ENCODE measurements at regions not wholly inside any gene's neighbourhood (a gene's known extent, or its start where the extent isn't known, plus 50 kb on each side); places are given as distances from the start of the nearest gene placed in this dataset.
"Not testable (repeated sequence)": the region's sequence is repeated elsewhere in the genome, so short reads cannot be mapped to it uniquely, and the experiment has no call there.

GRCh38 chr2:35441575-35441974 lies 914.0 kb upstream of the CRIM1 start:
- not testable (repeated sequence) for DNase-seq (ENCODE audit: low read depth)

GRCh38 chr2:35440308-35440707 lies 915.3 kb upstream of the CRIM1 start:
- DNase-seq (ENCODE audit: low read depth) = not testable (repeated sequence)

DNA sequence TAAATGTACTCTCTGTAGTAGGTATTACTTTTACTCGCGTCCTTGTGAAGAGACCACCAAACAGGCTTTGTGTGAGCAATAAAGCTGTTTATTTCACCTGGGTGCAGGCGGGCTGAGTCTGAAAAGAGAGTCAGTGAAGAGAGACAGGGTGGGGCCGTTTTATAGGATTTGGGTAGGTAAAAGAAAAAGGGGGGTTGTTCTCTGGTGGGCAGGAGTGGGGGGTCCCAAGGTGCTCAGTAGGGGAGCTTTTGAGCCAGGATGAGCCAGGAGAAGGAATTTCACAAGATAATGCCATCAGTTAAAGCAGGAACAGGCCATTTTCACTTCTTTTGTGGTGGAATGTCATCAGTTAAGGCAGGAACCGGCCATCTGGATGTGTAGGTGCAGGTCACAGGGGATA lies 918.7 kb upstream of the CRIM1 start:
- not testable (repeated sequence) for DNase-seq (ENCODE audit: low read depth)

DNA sequence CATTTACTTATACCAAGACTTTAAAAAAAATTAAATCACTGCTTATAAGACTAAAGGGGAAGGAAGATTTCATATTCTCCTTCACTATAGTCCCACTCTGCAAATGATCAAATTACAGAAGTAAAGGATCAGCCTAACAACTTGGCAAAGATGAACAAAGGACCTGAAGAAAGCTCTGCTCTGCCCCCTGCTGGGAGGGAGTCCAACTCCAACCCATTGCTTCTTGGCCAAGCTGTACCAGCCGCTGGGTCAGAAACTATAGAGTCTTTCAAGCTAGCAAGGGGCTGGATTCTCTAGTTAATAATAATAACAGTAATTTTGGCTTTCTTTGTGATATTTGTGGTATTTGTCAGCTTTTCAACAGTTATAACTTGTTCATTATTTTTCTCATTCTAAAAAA lies 927.0 kb upstream of the CRIM1 start:
- no peak for DNase-seq (ENCODE audit: low read depth)

DNA sequence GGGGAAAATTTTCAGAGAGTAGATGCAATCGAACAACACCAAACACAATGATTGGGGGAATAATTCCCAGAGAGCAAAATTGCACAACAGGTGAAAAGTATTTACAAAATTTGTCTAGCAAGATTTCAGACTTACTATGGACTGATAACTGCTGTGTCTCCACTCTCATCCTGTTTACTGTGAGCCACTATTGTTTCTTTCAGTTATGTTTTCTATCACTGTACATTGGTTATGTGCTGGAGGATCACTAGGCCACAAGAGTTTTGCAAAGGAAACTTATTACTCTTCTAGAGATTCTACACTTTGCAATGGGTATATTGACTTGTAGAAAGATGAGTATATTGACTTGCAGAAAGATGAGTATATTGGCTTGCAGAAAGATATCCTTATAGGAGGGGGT lies 934.1 kb upstream of the CRIM1 start:
- DNase-seq (ENCODE audit: low read depth) = no peak

- DNase-seq (ENCODE audit: low read depth) = no peak
Observed at GRCh38 chr2:35417293-35417692, 938.3 kb upstream of the CRIM1 start.

DNA sequence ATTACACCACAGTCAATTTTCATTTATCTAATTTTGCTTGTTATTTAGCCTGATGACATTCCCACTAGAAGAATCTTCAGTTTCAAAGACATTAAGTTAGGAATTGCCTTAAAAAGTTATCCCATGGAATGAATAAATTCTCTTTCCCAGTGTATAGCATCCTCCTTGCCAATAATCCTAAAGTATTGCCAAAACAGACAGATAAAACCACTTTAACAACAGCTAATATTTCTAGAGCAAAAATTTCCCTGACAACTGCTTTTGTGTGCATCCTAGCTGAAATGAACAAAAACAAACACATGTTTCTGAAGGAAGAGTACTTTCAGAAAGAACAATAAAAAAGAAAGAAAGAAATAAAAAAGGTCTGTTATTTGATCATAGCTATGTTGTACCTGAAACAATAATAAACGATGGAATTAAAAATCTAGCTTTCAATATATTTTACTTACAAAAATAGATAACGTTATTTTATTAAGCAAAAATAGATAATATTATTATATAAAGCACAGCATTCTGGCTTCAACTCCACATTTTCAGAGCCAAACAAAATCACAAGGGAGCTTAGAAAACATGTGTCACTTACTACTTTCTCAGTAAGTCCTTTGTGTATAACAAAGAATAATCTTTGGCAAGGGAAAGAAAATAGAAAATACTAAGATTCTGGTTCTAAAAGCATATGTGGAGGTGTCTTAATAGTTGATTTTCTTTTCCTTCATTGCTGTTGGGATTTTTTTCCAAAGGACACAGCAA lies 939.0 kb upstream of the CRIM1 start:
- no peak for DNase-seq (ENCODE audit: low read depth)

- DNase-seq (ENCODE audit: low read depth) = no peak
Observed at GRCh38 chr2:35415942-35416341, 939.6 kb upstream of the CRIM1 start.

GRCh38 chr2:35415282-35415681 lies 940.3 kb upstream of the CRIM1 start:
- DNase-seq (ENCODE audit: low read depth) = no peak

GRCh38 chr2:35410431-35411061 lies 945.0 kb upstream of the CRIM1 start:
- no peak for DNase-seq (ENCODE audit: low read depth)

DNA sequence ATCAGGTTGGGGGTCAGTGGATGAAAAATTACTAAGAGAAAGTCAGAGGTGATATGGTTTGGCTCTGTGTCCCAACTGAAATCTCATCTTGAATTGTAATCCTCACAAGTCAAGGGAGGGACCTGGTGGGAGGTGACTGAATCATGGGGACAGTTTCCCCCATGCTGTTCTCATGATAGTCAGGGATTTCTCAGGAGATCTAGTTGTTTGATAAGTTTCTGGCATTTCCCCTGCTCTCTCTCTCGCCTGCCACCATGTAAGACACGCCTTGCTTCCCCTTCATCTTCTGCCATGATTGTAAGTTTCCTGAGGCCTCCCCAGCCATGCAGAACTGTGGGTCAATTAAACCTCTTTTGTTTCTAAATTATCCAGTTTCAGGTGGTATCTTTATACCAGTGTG lies 945.8 kb upstream of the CRIM1 start:
- DNase-seq (ENCODE audit: low read depth) = no peak

DNA sequence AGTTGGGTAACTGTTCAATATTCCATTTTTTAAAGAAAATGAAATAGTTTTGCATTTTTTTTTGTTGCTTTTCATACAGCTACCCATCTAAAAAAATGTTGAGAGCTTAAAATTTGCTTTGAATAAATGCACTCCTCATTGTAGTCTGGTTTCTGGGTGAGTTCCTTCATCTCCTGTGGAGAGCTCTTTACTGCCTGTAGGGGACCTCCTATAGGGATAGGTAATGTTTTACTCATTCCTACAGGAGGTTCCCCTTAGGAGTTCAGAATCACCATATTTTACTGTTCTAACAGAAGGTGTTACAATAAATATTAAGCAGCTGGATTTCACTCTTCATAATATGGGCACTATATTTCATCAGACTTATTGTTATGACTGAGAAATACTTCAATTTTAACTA lies 947.3 kb upstream of the CRIM1 start:
- DNase-seq (ENCODE audit: low read depth) = no peak

GRCh38 chr2:35391736-35392442 lies 963.7 kb upstream of the CRIM1 start:
- DNase-seq (ENCODE audit: low read depth) = no peak

- DNase-seq (ENCODE audit: low read depth) = no peak
Observed at GRCh38 chr2:35378791-35379190, 976.8 kb upstream of the CRIM1 start.

- no peak for DNase-seq (ENCODE audit: low read depth)
Observed at GRCh38 chr2:35374845-35375244, 980.7 kb upstream of the CRIM1 start.

DNA sequence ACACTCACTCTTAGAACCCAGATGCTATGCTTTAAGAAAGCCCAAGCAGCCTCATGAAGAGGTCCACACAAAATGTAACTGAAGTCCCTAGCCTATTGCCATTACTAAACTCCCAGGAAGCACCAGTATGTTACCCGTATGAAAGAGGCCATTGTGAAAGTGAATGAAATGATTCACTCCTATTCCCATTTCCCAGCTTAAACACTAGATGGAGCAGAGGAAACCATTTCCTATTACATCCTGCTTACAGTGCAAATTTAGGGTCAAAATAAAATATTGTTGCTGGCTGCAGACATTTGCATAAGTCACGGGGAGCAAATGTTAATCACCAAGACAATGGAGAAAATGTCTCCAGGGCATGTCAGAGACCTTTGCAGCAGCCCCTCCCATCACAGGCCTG lies 989.7 kb upstream of the CRIM1 start:
- DNase-seq (ENCODE audit: low read depth) = no peak

DNA sequence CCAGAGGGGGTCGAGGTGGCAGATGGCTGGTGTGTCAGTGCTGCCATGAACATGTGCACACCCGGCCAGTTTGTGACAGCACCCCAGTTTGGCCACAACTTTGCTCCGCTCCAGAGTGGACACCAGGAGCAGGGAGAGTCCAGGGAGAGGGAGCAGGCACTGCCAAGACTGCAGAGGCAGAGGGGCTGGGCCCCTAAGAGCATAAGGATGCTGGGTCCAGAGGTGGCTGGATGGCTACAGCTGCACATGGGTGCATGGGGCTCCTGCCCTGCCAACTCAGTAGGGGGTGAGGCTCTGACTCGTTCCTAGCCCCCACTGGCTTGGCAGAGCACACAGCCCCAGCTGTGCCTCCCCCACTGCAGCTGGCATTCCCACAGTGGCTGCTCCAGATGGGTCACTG lies 999.2 kb upstream of the CRIM1 start:
- no peak for DNase-seq (ENCODE audit: low read depth)

DNA sequence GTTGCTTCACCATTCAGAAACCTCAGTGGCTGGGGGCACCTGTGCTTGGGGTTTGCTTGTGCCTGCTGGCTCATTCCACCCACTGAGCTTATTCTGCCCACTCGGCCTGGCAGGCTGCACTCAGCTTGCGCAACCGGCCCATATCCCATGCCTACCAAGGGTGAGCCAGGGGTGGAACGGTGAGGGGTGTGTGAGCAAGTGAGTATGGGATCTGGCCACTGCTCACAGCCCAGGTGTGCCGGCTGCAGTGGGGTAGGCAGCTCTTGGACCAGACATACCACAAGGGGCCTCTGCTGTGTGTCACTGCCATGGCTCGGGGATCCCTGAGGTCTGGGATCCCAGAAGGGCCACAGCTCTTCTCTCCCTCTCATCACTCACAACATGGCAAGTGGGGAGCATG lies 1000.5 kb upstream of the CRIM1 start:
- DNase-seq (ENCODE audit: low read depth) = no peak

GRCh38 chr2:35347561-35347960 lies 1008.0 kb upstream of the CRIM1 start:
- no peak for DNase-seq (ENCODE audit: low read depth)

GRCh38 chr2:35343135-35343534 lies 1012.4 kb upstream of the CRIM1 start:
- DNase-seq (ENCODE audit: low read depth) = no peak

DNA sequence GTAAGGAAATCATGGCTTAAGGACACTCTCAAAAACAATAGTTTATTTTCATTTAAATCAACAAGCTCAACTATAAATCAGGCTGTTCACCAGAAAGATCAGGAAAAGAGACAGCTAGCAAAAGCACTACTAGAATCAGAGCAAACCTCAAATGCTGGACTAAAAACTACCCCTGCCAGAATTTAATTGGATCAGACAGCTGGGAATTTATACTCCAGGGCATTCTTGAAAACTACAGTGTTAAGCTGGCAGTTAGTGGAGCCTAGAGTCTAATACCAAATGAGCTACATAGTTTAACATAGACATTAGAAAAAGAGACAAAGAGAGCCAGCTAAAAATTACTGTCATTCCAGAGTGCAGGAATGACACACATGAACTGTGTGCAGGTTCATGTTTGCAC lies 1016.4 kb upstream of the CRIM1 start:
- DNase-seq (ENCODE audit: low read depth) = no peak

GRCh38 chr2:35337922-35338321 lies 1017.7 kb upstream of the CRIM1 start:
- no peak for DNase-seq (ENCODE audit: low read depth)

DNA sequence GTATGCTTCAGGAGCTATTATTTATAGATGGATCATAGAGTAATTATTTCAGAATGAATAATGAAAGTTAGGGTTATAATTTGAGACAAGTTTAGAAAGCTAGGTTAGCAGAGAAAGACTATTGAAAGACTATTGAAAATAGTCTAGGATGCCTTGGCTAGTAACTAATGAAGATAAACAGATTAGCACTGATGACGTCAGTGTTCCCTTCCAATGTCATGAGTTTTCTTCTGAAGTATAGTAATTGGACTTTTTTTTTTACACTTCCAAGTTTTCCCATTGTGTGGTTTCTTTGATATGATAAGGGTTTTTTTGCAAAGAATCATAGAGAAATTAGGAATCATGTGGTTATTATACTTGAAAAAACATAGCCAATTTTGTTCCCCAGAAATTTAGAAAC lies 1041.5 kb upstream of the CRIM1 start:
- no peak for DNase-seq (ENCODE audit: low read depth)

Measured in GM04504 (cell line).